ENCODE measurements at regions not wholly inside any gene's neighbourhood (a gene's known extent, or its start where the extent isn't known, plus 50 kb on each side); places are given as distances from the start of the nearest gene placed in this dataset.

DNA sequence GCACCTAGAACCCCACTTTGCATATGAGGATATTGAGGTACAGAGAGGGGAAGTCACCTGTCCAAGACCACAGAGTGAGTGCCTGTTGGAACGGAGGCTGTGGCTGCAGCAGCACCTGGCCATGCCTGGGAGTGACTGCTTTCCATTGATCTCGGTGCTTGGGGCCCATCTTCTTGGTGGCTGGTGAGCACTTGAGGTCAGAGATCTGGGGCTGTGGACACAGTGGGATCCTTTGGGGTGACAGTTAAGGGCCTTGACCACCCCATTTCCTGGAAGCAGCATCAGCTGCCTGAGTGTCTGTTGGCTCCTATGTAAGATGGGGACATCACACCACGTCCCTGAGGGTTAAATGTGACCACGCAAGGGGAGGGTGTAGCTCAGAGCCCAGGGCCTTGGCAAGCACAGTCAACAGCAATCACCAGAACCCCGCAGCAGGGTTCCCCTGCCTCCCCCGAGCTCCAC is 111.7 kb downstream of the IRF8 start:
- Histone ChIP-seq H3K27me3 (peaks cover 0 to 4% (median 0%) of the 10 kb centered on the region in 3 donors), H3K4me3 (no peak overlapping the region), H3K27ac (no peak overlapping the region), H3K4me1 (no peaks in the 10 kb centered on the region), H3K9me3 (no peaks in the 10 kb centered on the region), H3K36me3 (no peaks in the 10 kb centered on the region)
- intact Hi-C loops (cut with DNase I) = no loop called here
- DNase-seq = peak; percentile 46
- 73 to 83% methylated on average over 6 of the region's 6 CpGs for WGBS, 2 donors
- TF ChIP-seq EP300 (IDR thresholded peaks at IDR 0.05) (no peak), CTCF (IDR thresholded peaks at IDR 0.05) (no peak), POLR2A (IDR thresholded peaks at IDR 0.05) (no peak), POLR2AphosphoS5 (IDR thresholded peaks at IDR 0.05) (no peak)

DNA sequence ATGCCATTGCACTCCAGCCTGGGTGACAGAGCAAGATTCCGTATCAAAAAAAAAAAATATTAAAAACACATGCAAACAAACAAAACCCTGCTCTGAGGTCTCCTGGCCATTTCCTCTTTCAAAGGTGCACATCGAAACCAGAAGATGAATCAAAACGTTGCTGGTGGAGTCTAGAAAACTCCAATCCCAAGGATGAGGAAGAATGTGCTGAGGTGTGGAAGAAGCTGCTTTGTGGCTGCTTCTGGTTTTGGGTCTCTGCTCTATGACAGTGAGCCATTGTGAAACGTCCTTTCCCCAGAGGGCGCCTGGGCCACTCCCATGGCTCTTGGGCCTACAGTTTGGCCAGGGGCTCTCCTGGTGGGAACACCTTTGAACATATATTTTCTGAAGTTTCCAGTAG is 112.6 kb downstream of the IRF8 start:
- H3K27me3 ChIP-seq = peaks cover 0 to 4% (median 0%) of the 10 kb centered on the region in 3 donors
- no peaks in the 10 kb centered on the region for H3K9me3 ChIP-seq
- intact Hi-C loops (cut with DNase I) = no loop called here
- TF ChIP-seq CTCF (IDR thresholded peaks at IDR 0.05) = no peak
- no peak for TF ChIP-seq EP300 (IDR thresholded peaks at IDR 0.05)
- TF ChIP-seq POLR2A (IDR thresholded peaks at IDR 0.05) = no peak
- TF ChIP-seq POLR2AphosphoS5 (IDR thresholded peaks at IDR 0.05) = no peak
- H3K4me3 ChIP-seq = no peak overlapping the region
- 74 to 78% methylated on average over 5 of the region's 5 CpGs for WGBS, 2 donors
- H3K27ac ChIP-seq = no peak overlapping the region
- peak; percentile 17 for DNase-seq
- no peaks in the 10 kb centered on the region for H3K36me3 ChIP-seq
- H3K4me1 ChIP-seq = no peaks in the 10 kb centered on the region

GRCh38 chr16:86012221-86012620 is 113.3 kb downstream of the IRF8 start:
- intact Hi-C loops (cut with DNase I) = no loop called here
- Histone ChIP-seq H3K27me3 (peaks cover 0 to 4% (median 0%) of the 10 kb centered on the region in 3 donors), H3K4me1 (no peaks in the 10 kb centered on the region), H3K9me3 (no peaks in the 10 kb centered on the region), H3K27ac (no peak overlapping the region), H3K4me3 (no peak overlapping the region), H3K36me3 (no peaks in the 10 kb centered on the region)
- no peak for DNase-seq
- 85 to 87% methylated on average over 5 of the region's 5 CpGs for WGBS, 2 donors
- no peak for TF ChIP-seq POLR2A (IDR thresholded peaks at IDR 0.05)
- TF ChIP-seq EP300 (IDR thresholded peaks at IDR 0.05) = no peak
- no peak for TF ChIP-seq POLR2AphosphoS5 (IDR thresholded peaks at IDR 0.05)
- no peak for TF ChIP-seq CTCF (IDR thresholded peaks at IDR 0.05)

GRCh38 chr16:86013867-86014266 is 114.9 kb downstream of the IRF8 start:
- 93 to 97% methylated on average over 2 of the region's 2 CpGs for WGBS, 2 donors
- Histone ChIP-seq H3K27me3 (peaks cover 0 to 4% (median 0%) of the 10 kb centered on the region in 3 donors), H3K9me3 (no peaks in the 10 kb centered on the region), H3K27ac (no peak overlapping the region), H3K4me1 (peaks cover 0 to 13% (median 13%) of the 10 kb centered on the region in 4 donors), H3K36me3 (no peaks in the 10 kb centered on the region), H3K4me3 (no peak overlapping the region)
- intact Hi-C loops (cut with DNase I) = no loop called here
- peak; percentile 3 for DNase-seq
- TF ChIP-seq POLR2AphosphoS5 (IDR thresholded peaks at IDR 0.05) (no peak), CTCF (IDR thresholded peaks at IDR 0.05) (no peak), POLR2A (IDR thresholded peaks at IDR 0.05) (no peak), EP300 (IDR thresholded peaks at IDR 0.05) (no peak)

DNA sequence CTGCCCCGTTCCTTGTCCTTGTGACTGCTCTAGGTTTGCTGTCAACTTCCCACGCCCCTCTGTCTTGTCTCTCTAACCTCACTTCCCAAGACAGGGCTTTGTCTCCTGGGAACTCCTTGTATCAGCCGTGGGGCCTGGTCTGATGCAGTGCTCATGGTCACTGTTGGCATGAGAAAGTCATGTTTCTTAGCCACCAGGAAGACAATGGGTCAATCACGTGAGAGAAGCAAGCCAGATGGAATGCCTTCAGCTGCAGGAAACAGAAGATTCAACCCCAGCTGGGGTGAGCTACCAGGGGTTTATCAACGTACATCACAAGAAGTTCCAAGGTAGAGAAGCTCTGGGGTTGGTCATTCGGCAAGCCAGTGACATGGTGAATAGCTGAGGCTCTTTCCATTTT is 116.6 kb downstream of the IRF8 start:
- H3K4me1 ChIP-seq = peaks cover 0 to 17% (median 15%) of the 10 kb centered on the region in 4 donors
- H3K4me3 ChIP-seq = no peak overlapping the region
- intact Hi-C loops (cut with DNase I) = loop anchor here (1.0 kb wide), 1 partner anchor 194 kb away; no protein-coding TSS in a partner anchor
- no peak for TF ChIP-seq EP300 (IDR thresholded peaks at IDR 0.05)
- no peak for TF ChIP-seq POLR2AphosphoS5 (IDR thresholded peaks at IDR 0.05)
- TF ChIP-seq POLR2A (IDR thresholded peaks at IDR 0.05) = no peak
- TF ChIP-seq CTCF (IDR thresholded peaks at IDR 0.05) = no peak
- DNase-seq = peak; percentile 46
- peaks cover 0 to 7% (median 2%) of the 10 kb centered on the region in 4 donors for H3K9me3 ChIP-seq
- H3K36me3 ChIP-seq = no peaks in the 10 kb centered on the region
- no peak overlapping the region for H3K27ac ChIP-seq
- 80 to 87% methylated on average over 6 of the region's 6 CpGs for WGBS, 2 donors
- peaks cover 0 to 4% (median 0%) of the 10 kb centered on the region in 3 donors for H3K27me3 ChIP-seq

Data from sigmoid colon (tissue), 6 donors.